ENCODE measurements at regions not wholly inside any gene's neighbourhood (a gene's known extent, or its start where the extent isn't known, plus 50 kb on each side); places are given as distances from the start of the nearest gene placed in this dataset.

GRCh38 chr10:28798428-28798955 lies 121.2 kb downstream of the BAMBI start:
- no peak overlapping the region for H3K27ac ChIP-seq (ENCODE audit: low read depth, low read length)
- no peaks in the 10 kb centered on the region for H3K9me3 ChIP-seq (ENCODE audit: control insufficient read depth in 1 of 2, insufficient read depth in 1 of 2, low read depth in 1 of 2, low read length in 2 of 2)
- ChIA-PET CTCF (no interaction called here), POLR2A (no interaction called here), RAD21 (ENCODE audit: low non-redundant PET in 1 of 2, low total read pairs in 2 of 2, uncharacterized antibody in 2 of 2, unreplicated experiment in 2 of 2) (no interaction called here)
- no peak overlapping the region for H3K4me2 ChIP-seq (ENCODE audit: low read length)
- H3K9me2 ChIP-seq (ENCODE audit: insufficient read depth) = no peaks in the 10 kb centered on the region
- intact Hi-C loops (cut with micrococcal nuclease) = no loop called here
- peaks cover 0 to 4% of the 10 kb centered on the region in 2 experiments; a peak in 2 of 4 replicates for H3K4me1 ChIP-seq (ENCODE audit: control insufficient read depth in 1 of 2, insufficient read depth in 2 of 2, low read length in 2 of 2)
- TF ChIP-seq TCF7L2 (IDR thresholded peaks at IDR 0.05; ENCODE audit: borderline replicate concordance, extremely low read depth, insufficient read depth, insufficient read length) (no peak), RAD21 (IDR thresholded peaks at IDR 0.05; ENCODE audit: low read depth) (no peak), EZH2phosphoT487 (IDR thresholded peaks at IDR 0.05; ENCODE audit: borderline replicate concordance) (no peak), SP1 (IDR thresholded peaks at IDR 0.05; ENCODE audit: low read depth) (no peak), ZNF274 (IDR thresholded peaks at IDR 0.05; ENCODE audit: low read depth, low read length) (no peak), CTCF (IDR thresholded peaks at IDR 0.05 in 2 of 3, conservative IDR thresholded peaks at IDR 0.05 in 1 of 3; ENCODE audit: borderline replicate concordance in 1 of 3, insufficient read depth in 1 of 3, low read depth in 2 of 3, low read length in 2 of 3) (no peak), YY1 (IDR thresholded peaks at IDR 0.05; ENCODE audit: extremely low read depth, insufficient replicate concordance, low read depth, low read length) (no peak), ZBTB33 (IDR thresholded peaks at IDR 0.05; ENCODE audit: extremely low read depth, insufficient replicate concordance, low read length) (no peak), POLR2AphosphoS5 (IDR thresholded peaks at IDR 0.05; ENCODE audit: low read depth, low read length) (no peak), SIN3A (IDR thresholded peaks at IDR 0.05; ENCODE audit: low read depth) (no peak)
- H3K79me2 ChIP-seq (ENCODE audit: insufficient read depth, low read length) = no peaks in the 10 kb centered on the region
- BruUV-seq (replicated peaks) = no TSS peak
- ATAC-seq (no peak), DNase-seq (ENCODE audit: low read depth, low spot score) (no peak)
- no peak overlapping the region for H3K4me3 ChIP-seq (replicated peaks in 1 of 2; ENCODE audit: low read depth in 1 of 2, low read length in 2 of 2)
- no peaks in the 10 kb centered on the region for H4K20me1 ChIP-seq (ENCODE audit: insufficient read depth)
- no peak overlapping the region for H2AFZ ChIP-seq (ENCODE audit: low read depth, low read length, poor library complexity, severe bottlenecking)
- no peak overlapping the region for H3K9ac ChIP-seq (ENCODE audit: low read length)
- H3K36me3 ChIP-seq (ENCODE audit: control insufficient read depth in 1 of 2, insufficient read depth in 2 of 2, low read length in 2 of 2) = no peaks in the 10 kb centered on the region
- H3K27me3 ChIP-seq (ENCODE audit: insufficient read depth, low read length) = 0 out of 2 replicates have a peak, but pooled peaks cover 4% of the 10 kb centered on the region

All from HCT116 (cell line).